ENCODE measurements at regions not wholly inside any gene's neighbourhood (a gene's known extent, or its start where the extent isn't known, plus 50 kb on each side); places are given as distances from the start of the nearest gene placed in this dataset.

- H3K9me3 ChIP-seq (ENCODE audit: control insufficient read depth, insufficient read depth, low read length), result no peaks in the 10 kb centered on the region
- H3K4me3 ChIP-seq (ENCODE audit: low read length), result no peak overlapping the region
- Mint-ChIP-seq H3K4me3 (no peak overlapping the region), H3K27me3 (ENCODE audit: low read depth in 2 of 2) (no peaks in the 10 kb centered on the region), H3K4me1 (no peaks in the 10 kb centered on the region), H3K27ac (no peak overlapping the region), H3K9me3 (peaks cover 0 to 2% of the 10 kb centered on the region in 2 donors), H3K36me3 (no peaks in the 10 kb centered on the region)
- no peaks in the 10 kb centered on the region for H3K4me1 ChIP-seq (ENCODE audit: control insufficient read depth, insufficient read depth, low read length)
- intact Hi-C loops (cut with micrococcal nuclease), result no loop called here
- no peaks in the 10 kb centered on the region for H3K27me3 ChIP-seq (ENCODE audit: control insufficient read depth, insufficient read depth, low read length)
- no peak for DNase-seq
- no peaks in the 10 kb centered on the region for H3K36me3 ChIP-seq (ENCODE audit: control insufficient read depth, insufficient read depth, low read length)
- no peak for ATAC-seq
- WGBS (ENCODE audit: insufficient coverage), result 93% methylated on average over 3 of the region's 3 CpGs
- H3K27ac ChIP-seq (ENCODE audit: low read length), result no peak overlapping the region
- no peak for TF ChIP-seq CTCF (IDR thresholded peaks at IDR 0.05)
Observed at GRCh38 chr3:110904520-110904890, 167.1 kb upstream of the NECTIN3 start.

- Mint-ChIP-seq H3K4me1 (no peaks in the 10 kb centered on the region), H3K9me3 (peaks cover 0 to 2% of the 10 kb centered on the region in 2 donors), H3K4me3 (no peak overlapping the region), H3K27ac (no peak overlapping the region), H3K36me3 (no peaks in the 10 kb centered on the region), H3K27me3 (ENCODE audit: low read depth in 2 of 2) (no peaks in the 10 kb centered on the region)
- H3K36me3 ChIP-seq (ENCODE audit: control insufficient read depth, insufficient read depth, low read length), result no peaks in the 10 kb centered on the region
- H3K27ac ChIP-seq (ENCODE audit: low read length), result no peak overlapping the region
- H3K4me1 ChIP-seq (ENCODE audit: control insufficient read depth, insufficient read depth, low read length), result no peaks in the 10 kb centered on the region
- DNase-seq (no peak), ATAC-seq (no peak)
- WGBS (ENCODE audit: insufficient coverage), result 76% methylated on average over 1 of the region's 1 CpG
- no peak overlapping the region for H3K4me3 ChIP-seq (ENCODE audit: low read length)
- intact Hi-C loops (cut with micrococcal nuclease), result no loop called here
- TF ChIP-seq CTCF (IDR thresholded peaks at IDR 0.05), result no peak
- no peaks in the 10 kb centered on the region for H3K9me3 ChIP-seq (ENCODE audit: control insufficient read depth, insufficient read depth, low read length)
- H3K27me3 ChIP-seq (ENCODE audit: control insufficient read depth, insufficient read depth, low read length), result no peaks in the 10 kb centered on the region
Observed at GRCh38 chr3:110905121-110905520, 166.5 kb upstream of the NECTIN3 start.

GRCh38 chr3:110909839-110910238, 161.8 kb upstream of the NECTIN3 start:
- intact Hi-C loops (cut with micrococcal nuclease), result no loop called here
- Histone ChIP-seq H3K4me3 (ENCODE audit: low read length) (no peak overlapping the region), H3K27ac (ENCODE audit: low read length) (no peak overlapping the region), H3K4me1 (ENCODE audit: control insufficient read depth, insufficient read depth, low read length) (no peaks in the 10 kb centered on the region), H3K36me3 (ENCODE audit: control insufficient read depth, insufficient read depth, low read length) (no peaks in the 10 kb centered on the region), H3K9me3 (ENCODE audit: control insufficient read depth, insufficient read depth, low read length) (no peaks in the 10 kb centered on the region), H3K27me3 (ENCODE audit: control insufficient read depth, insufficient read depth, low read length) (no peaks in the 10 kb centered on the region)
- Mint-ChIP-seq H3K27ac (no peak overlapping the region), H3K36me3 (no peaks in the 10 kb centered on the region), H3K9me3 (peaks cover 0 to 2% of the 10 kb centered on the region in 2 donors), H3K4me1 (no peaks in the 10 kb centered on the region), H3K27me3 (ENCODE audit: low read depth in 2 of 2) (no peaks in the 10 kb centered on the region), H3K4me3 (no peak overlapping the region)
- 77% methylated on average over 2 of the region's 2 CpGs for WGBS (ENCODE audit: insufficient coverage)
- no peak for TF ChIP-seq CTCF (IDR thresholded peaks at IDR 0.05)
- DNase-seq (no peak), ATAC-seq (no peak)

- ATAC-seq, result no peak
- Histone ChIP-seq H3K27me3 (ENCODE audit: control insufficient read depth, insufficient read depth, low read length) (no peaks in the 10 kb centered on the region), H3K9me3 (ENCODE audit: control insufficient read depth, insufficient read depth, low read length) (no peaks in the 10 kb centered on the region), H3K27ac (ENCODE audit: low read length) (no peak overlapping the region), H3K36me3 (ENCODE audit: control insufficient read depth, insufficient read depth, low read length) (no peaks in the 10 kb centered on the region), H3K4me3 (ENCODE audit: low read length) (no peak overlapping the region), H3K4me1 (ENCODE audit: control insufficient read depth, insufficient read depth, low read length) (no peaks in the 10 kb centered on the region)
- no peak for DNase-seq
- Mint-ChIP-seq H3K4me1 (no peaks in the 10 kb centered on the region), H3K4me3 (no peak overlapping the region), H3K27ac (no peak overlapping the region), H3K9me3 (peaks cover 0 to 2% of the 10 kb centered on the region in 2 donors), H3K36me3 (no peaks in the 10 kb centered on the region), H3K27me3 (ENCODE audit: low read depth in 2 of 2) (no peaks in the 10 kb centered on the region)
- no peak for TF ChIP-seq CTCF (IDR thresholded peaks at IDR 0.05)
- intact Hi-C loops (cut with micrococcal nuclease), result no loop called here
- 84% methylated on average over 2 of the region's 4 CpGs for WGBS (ENCODE audit: insufficient coverage)
Observed at GRCh38 chr3:110910346-110910955, 161.2 kb upstream of the NECTIN3 start.
